ENCODE measurements at regions not wholly inside any gene's neighbourhood (a gene's known extent, or its start where the extent isn't known, plus 50 kb on each side); places are given as distances from the start of the nearest gene placed in this dataset.
A peak's percentile ranks its signal among the peaks of the same experiment; 100 is the strongest.

- Histone ChIP-seq H3K36me3 (ENCODE audit: control insufficient read depth, insufficient read depth, low read length) (no peaks in the 10 kb centered on the region), H3K27ac (ENCODE audit: insufficient read depth, low read length) (no peak overlapping the region), H3K4me2 (ENCODE audit: extremely low read depth, insufficient read depth, low read length) (no peak overlapping the region), H3K79me2 (ENCODE audit: control insufficient read depth, insufficient read depth, low read length) (no peaks in the 10 kb centered on the region), H3K9ac (ENCODE audit: insufficient read depth, low read length) (no peak overlapping the region), H3K9me3 (ENCODE audit: control insufficient read depth, insufficient read depth, low read depth, low read length) (no peaks in the 10 kb centered on the region), H2AFZ (ENCODE audit: low read length) (no peak overlapping the region), H3K4me3 (replicated peaks in 1 of 4; ENCODE audit: control extremely low read depth in 1 of 4, insufficient read depth in 1 of 4, low read depth in 3 of 4, low read length in 4 of 4) (no peak overlapping the region), H3K4me1 (ENCODE audit: control insufficient read depth, extremely low read depth, insufficient read depth, low read length) (no peaks in the 10 kb centered on the region), H3K27me3 (ENCODE audit: control insufficient read depth, insufficient read depth, low read length) (no peaks in the 10 kb centered on the region), H4K20me1 (ENCODE audit: control insufficient read depth, extremely low read depth, insufficient read depth, low read length) (no peaks in the 10 kb centered on the region)
- TF ChIP-seq, protein P1, sequence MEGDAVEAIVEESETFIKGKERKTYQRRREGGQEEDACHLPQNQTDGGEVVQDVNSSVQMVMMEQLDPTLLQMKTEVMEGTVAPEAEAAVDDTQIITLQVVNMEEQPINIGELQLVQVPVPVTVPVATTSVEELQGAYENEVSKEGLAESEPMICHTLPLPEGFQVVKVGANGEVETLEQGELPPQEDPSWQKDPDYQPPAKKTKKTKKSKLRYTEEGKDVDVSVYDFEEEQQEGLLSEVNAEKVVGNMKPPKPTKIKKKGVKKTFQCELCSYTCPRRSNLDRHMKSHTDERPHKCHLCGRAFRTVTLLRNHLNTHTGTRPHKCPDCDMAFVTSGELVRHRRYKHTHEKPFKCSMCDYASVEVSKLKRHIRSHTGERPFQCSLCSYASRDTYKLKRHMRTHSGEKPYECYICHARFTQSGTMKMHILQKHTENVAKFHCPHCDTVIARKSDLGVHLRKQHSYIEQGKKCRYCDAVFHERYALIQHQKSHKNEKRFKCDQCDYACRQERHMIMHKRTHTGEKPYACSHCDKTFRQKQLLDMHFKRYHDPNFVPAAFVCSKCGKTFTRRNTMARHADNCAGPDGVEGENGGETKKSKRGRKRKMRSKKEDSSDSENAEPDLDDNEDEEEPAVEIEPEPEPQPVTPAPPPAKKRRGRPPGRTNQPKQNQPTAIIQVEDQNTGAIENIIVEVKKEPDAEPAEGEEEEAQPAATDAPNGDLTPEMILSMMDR (conservative IDR thresholded peaks at IDR 0.05 in 1 of 2, IDR thresholded peaks at IDR 0.05 in 1 of 2; ENCODE audit: low read depth in 1 of 2, low read length in 2 of 2), result no peak
- no peak for DNase-seq (ENCODE audit: low read depth in 2 of 2)
Measured at GRCh38 chr2:147170932-147171331, 673.9 kb upstream of the ACVR2A start.

GRCh38 chr2:147165697-147166382, 679.0 kb upstream of the ACVR2A start:
- H3K4me2 ChIP-seq (ENCODE audit: extremely low read depth, insufficient read depth, low read length), result no peak overlapping the region
- no peak overlapping the region for H3K4me3 ChIP-seq (replicated peaks in 1 of 4; ENCODE audit: control extremely low read depth in 1 of 4, insufficient read depth in 1 of 4, low read depth in 3 of 4, low read length in 4 of 4)
- no peaks in the 10 kb centered on the region for H3K4me1 ChIP-seq (ENCODE audit: control insufficient read depth, extremely low read depth, insufficient read depth, low read length)
- H3K9me3 ChIP-seq (ENCODE audit: control insufficient read depth, insufficient read depth, low read depth, low read length), result no peaks in the 10 kb centered on the region
- H3K36me3 ChIP-seq (ENCODE audit: control insufficient read depth, insufficient read depth, low read length), result no peaks in the 10 kb centered on the region
- no peak overlapping the region for H3K9ac ChIP-seq (ENCODE audit: insufficient read depth, low read length)
- H2AFZ ChIP-seq (ENCODE audit: low read length), result no peak overlapping the region
- no peaks in the 10 kb centered on the region for H4K20me1 ChIP-seq (ENCODE audit: control insufficient read depth, extremely low read depth, insufficient read depth, low read length)
- no peaks in the 10 kb centered on the region for H3K27me3 ChIP-seq (ENCODE audit: control insufficient read depth, insufficient read depth, low read length)
- DNase-seq (ENCODE audit: low read depth in 2 of 2), result peak in 1 of 2 donors; percentile 11
- H3K79me2 ChIP-seq (ENCODE audit: control insufficient read depth, insufficient read depth, low read length), result no peaks in the 10 kb centered on the region
- TF ChIP-seq EZH2 (IDR thresholded peaks at IDR 0.05; ENCODE audit: low read length, missing control alignments), result no peak
- TF ChIP-seq, protein P1 (conservative IDR thresholded peaks at IDR 0.05 in 1 of 2, IDR thresholded peaks at IDR 0.05 in 1 of 2; ENCODE audit: low read depth in 1 of 2, low read length in 2 of 2), result no peak
- H3K27ac ChIP-seq (ENCODE audit: insufficient read depth, low read length), result no peak overlapping the region

DNA sequence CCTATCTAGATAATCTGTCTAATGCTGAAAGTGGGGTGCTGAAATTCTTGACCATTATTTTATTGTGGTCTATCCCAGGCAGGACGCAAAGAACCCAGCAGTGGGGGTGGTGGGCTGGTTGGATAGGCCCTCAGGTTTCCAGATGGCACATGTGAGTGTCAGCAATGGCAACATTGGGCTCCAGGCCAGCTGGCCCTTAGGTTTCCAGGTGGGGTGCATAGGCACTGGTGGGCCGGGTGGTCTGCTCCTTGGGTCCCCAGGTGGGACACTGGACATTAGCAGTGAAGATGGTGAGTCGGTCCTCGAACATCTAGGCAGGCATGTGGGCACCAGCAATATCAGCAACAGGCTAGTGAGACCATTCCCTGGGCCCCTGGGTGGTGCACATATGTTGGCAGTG, 680.3 kb upstream of the ACVR2A start:
- Histone ChIP-seq H3K4me1 (ENCODE audit: control insufficient read depth, extremely low read depth, insufficient read depth, low read length) (no peaks in the 10 kb centered on the region), H4K20me1 (ENCODE audit: control insufficient read depth, extremely low read depth, insufficient read depth, low read length) (no peaks in the 10 kb centered on the region), H3K27ac (ENCODE audit: insufficient read depth, low read length) (no peak overlapping the region), H3K27me3 (ENCODE audit: control insufficient read depth, insufficient read depth, low read length) (no peaks in the 10 kb centered on the region), H3K36me3 (ENCODE audit: control insufficient read depth, insufficient read depth, low read length) (no peaks in the 10 kb centered on the region), H2AFZ (ENCODE audit: low read length) (no peak overlapping the region), H3K79me2 (ENCODE audit: control insufficient read depth, insufficient read depth, low read length) (no peaks in the 10 kb centered on the region), H3K4me3 (replicated peaks in 1 of 4; ENCODE audit: control extremely low read depth in 1 of 4, insufficient read depth in 1 of 4, low read depth in 3 of 4, low read length in 4 of 4) (no peak overlapping the region), H3K9ac (ENCODE audit: insufficient read depth, low read length) (no peak overlapping the region), H3K4me2 (ENCODE audit: extremely low read depth, insufficient read depth, low read length) (no peak overlapping the region), H3K9me3 (ENCODE audit: control insufficient read depth, insufficient read depth, low read depth, low read length) (no peaks in the 10 kb centered on the region)
- DNase-seq (ENCODE audit: low read depth in 2 of 2), result no peak
- TF ChIP-seq EZH2 (IDR thresholded peaks at IDR 0.05; ENCODE audit: low read length, missing control alignments), result no peak
- TF ChIP-seq, protein P1 (conservative IDR thresholded peaks at IDR 0.05 in 1 of 2, IDR thresholded peaks at IDR 0.05 in 1 of 2; ENCODE audit: low read depth in 1 of 2, low read length in 2 of 2), result no peak

All from fibroblast of lung (primary cell).